HAP-1 (cell line): ENCODE measurements at regions not wholly inside any gene's neighbourhood (a gene's known extent, or its start where the extent isn't known, plus 50 kb on each side); places are given as distances from the start of the nearest gene placed in this dataset.

Experiments used
- DNase-seq, 2 experiments: peaks; one replicate each; pipeline ENCODE4 v3.0.0-alpha.2; 2016 to 2020; ENCODE audit warnings: low spot score in 2 of 2
- H3K27me3 ChIP-seq: fragments of 250-450 bp; sonication (Bioruptor Pico); 2 replicates; pipeline ENCODE4 v1.5.1; 2020; ENCODE audit warnings: low read depth, mild to moderate bottlenecking, moderate library complexity
- H3K36me3 ChIP-seq: fragments of 250-450 bp; sonication (Bioruptor Pico); replicated peaks from 2 replicates; pipeline ENCODE4 v1.5.1; 2020; ENCODE audit warnings: mild to moderate bottlenecking
- H3K4me1 ChIP-seq: fragments of 250-450 bp; sonication (Bioruptor Pico); 2 replicates; pipeline ENCODE4 v1.5.1; 2020; ENCODE audit warnings: mild to moderate bottlenecking
- H3K4me3 ChIP-seq: fragments of 250-450 bp; sonication (Bioruptor Pico); 2 replicates; pipeline ENCODE4 v1.5.1; 2020; ENCODE audit warnings: mild to moderate bottlenecking, moderate library complexity
- H3K9me3 ChIP-seq: fragments of 250-450 bp; sonication (Bioruptor Pico); 2 replicates; pipeline ENCODE4 v1.5.1; 2020; ENCODE audit warnings: mild to moderate bottlenecking, moderate library complexity
- in situ Hi-C: fragments of 300-500 bp; cut with MboI; formaldehyde crosslinking; loops from 3 replicates; pipeline ENCODE4 v1.14.3; 2020; ENCODE audit warnings: low sequenced_read_pairs, inconsistent platforms, mixed read lengths

- Histone ChIP-seq H3K4me3 (no peak overlapping the region), H3K36me3 (no peaks in the 10 kb centered on the region), H3K4me1 (no peaks in the 10 kb centered on the region), H3K9me3 (no peaks in the 10 kb centered on the region), H3K27me3 (no peaks in the 10 kb centered on the region)
- no peak for DNase-seq
- in situ Hi-C loops: no loop called here
These were observed 118.5 kb downstream of the EN1 start for GRCh38 chr2:118728984-118729383.

GRCh38 chr2:118726821-118727220, 120.6 kb downstream of the EN1 start:
- Histone ChIP-seq H3K27me3 (no peaks in the 10 kb centered on the region), H3K9me3 (no peaks in the 10 kb centered on the region), H3K4me3 (no peak overlapping the region), H3K4me1 (no peaks in the 10 kb centered on the region), H3K36me3 (no peaks in the 10 kb centered on the region)
- in situ Hi-C loops: no loop called here
- no peak for DNase-seq

- in situ Hi-C loops: no loop called here
- H3K27me3 ChIP-seq: no peaks in the 10 kb centered on the region
- DNase-seq: no peak
- no peak overlapping the region for H3K4me3 ChIP-seq
- H3K36me3 ChIP-seq: no peaks in the 10 kb centered on the region
- H3K4me1 ChIP-seq: no peaks in the 10 kb centered on the region
- no peaks in the 10 kb centered on the region for H3K9me3 ChIP-seq
These were observed 124.1 kb downstream of the EN1 start for GRCh38 chr2:118723394-118723793.

GRCh38 chr2:118722976-118723375, 124.5 kb downstream of the EN1 start:
- in situ Hi-C loops: no loop called here
- Histone ChIP-seq H3K4me1 (no peaks in the 10 kb centered on the region), H3K9me3 (no peaks in the 10 kb centered on the region), H3K36me3 (no peaks in the 10 kb centered on the region), H3K4me3 (no peak overlapping the region), H3K27me3 (no peaks in the 10 kb centered on the region)
- no peak for DNase-seq

GRCh38 chr2:118721817-118722551, 125.5 kb downstream of the EN1 start:
- Histone ChIP-seq H3K4me1 (no peaks in the 10 kb centered on the region), H3K27me3 (no peaks in the 10 kb centered on the region), H3K4me3 (no peak overlapping the region), H3K36me3 (no peaks in the 10 kb centered on the region), H3K9me3 (no peaks in the 10 kb centered on the region)
- in situ Hi-C loops: no loop called here
- DNase-seq: no peak

- Histone ChIP-seq H3K9me3 (no peaks in the 10 kb centered on the region), H3K4me3 (no peak overlapping the region), H3K36me3 (no peaks in the 10 kb centered on the region), H3K4me1 (no peaks in the 10 kb centered on the region), H3K27me3 (no peaks in the 10 kb centered on the region)
- in situ Hi-C loops: no loop called here
- no peak for DNase-seq
These were observed 126.6 kb downstream of the EN1 start for GRCh38 chr2:118720866-118721265.

GRCh38 chr2:118718921-118719320, 128.5 kb downstream of the EN1 start:
- in situ Hi-C loops: no loop called here
- no peaks in the 10 kb centered on the region for H3K36me3 ChIP-seq
- no peak for DNase-seq
- no peak overlapping the region for H3K4me3 ChIP-seq
- no peaks in the 10 kb centered on the region for H3K9me3 ChIP-seq
- no peaks in the 10 kb centered on the region for H3K4me1 ChIP-seq
- H3K27me3 ChIP-seq: no peaks in the 10 kb centered on the region

- no peaks in the 10 kb centered on the region for H3K27me3 ChIP-seq
- in situ Hi-C loops: no loop called here
- no peaks in the 10 kb centered on the region for H3K4me1 ChIP-seq
- H3K36me3 ChIP-seq: no peaks in the 10 kb centered on the region
- no peak overlapping the region for H3K4me3 ChIP-seq
- no peak for DNase-seq
- no peaks in the 10 kb centered on the region for H3K9me3 ChIP-seq
These were observed 131.3 kb downstream of the EN1 start for GRCh38 chr2:118716102-118716501.

GRCh38 chr2:118714118-118714517, 133.3 kb downstream of the EN1 start:
- H3K4me3 ChIP-seq: no peak overlapping the region
- H3K36me3 ChIP-seq: no peaks in the 10 kb centered on the region
- no peaks in the 10 kb centered on the region for H3K4me1 ChIP-seq
- no peak for DNase-seq
- no peaks in the 10 kb centered on the region for H3K27me3 ChIP-seq
- in situ Hi-C loops: no loop called here
- H3K9me3 ChIP-seq: no peaks in the 10 kb centered on the region

GRCh38 chr2:118711603-118712002, 135.8 kb downstream of the EN1 start:
- Histone ChIP-seq H3K9me3 (no peaks in the 10 kb centered on the region), H3K36me3 (no peaks in the 10 kb centered on the region), H3K4me3 (no peak overlapping the region), H3K27me3 (no peaks in the 10 kb centered on the region), H3K4me1 (no peaks in the 10 kb centered on the region)
- DNase-seq: no peak
- in situ Hi-C loops: no loop called here

- H3K27me3 ChIP-seq: no peaks in the 10 kb centered on the region
- H3K4me3 ChIP-seq: no peak overlapping the region
- H3K36me3 ChIP-seq: no peaks in the 10 kb centered on the region
- DNase-seq: no peak
- in situ Hi-C loops: no loop called here
- no peaks in the 10 kb centered on the region for H3K4me1 ChIP-seq
- no peaks in the 10 kb centered on the region for H3K9me3 ChIP-seq
These were observed 137.0 kb downstream of the EN1 start for GRCh38 chr2:118710481-118710880.

- Histone ChIP-seq H3K9me3 (no peaks in the 10 kb centered on the region), H3K4me3 (no peak overlapping the region), H3K36me3 (no peaks in the 10 kb centered on the region), H3K27me3 (no peaks in the 10 kb centered on the region), H3K4me1 (no peaks in the 10 kb centered on the region)
- in situ Hi-C loops: no loop called here
- no peak for DNase-seq
These were observed 137.7 kb downstream of the EN1 start for GRCh38 chr2:118709786-118710185.

- no peak for DNase-seq
- Histone ChIP-seq H3K4me3 (no peak overlapping the region), H3K27me3 (no peaks in the 10 kb centered on the region), H3K4me1 (no peaks in the 10 kb centered on the region), H3K36me3 (no peaks in the 10 kb centered on the region), H3K9me3 (no peaks in the 10 kb centered on the region)
- in situ Hi-C loops: no loop called here
These were observed 140.6 kb downstream of the EN1 start for GRCh38 chr2:118706844-118707243.

- no peaks in the 10 kb centered on the region for H3K27me3 ChIP-seq
- H3K4me3 ChIP-seq: no peak overlapping the region
- no peaks in the 10 kb centered on the region for H3K9me3 ChIP-seq
- in situ Hi-C loops: no loop called here
- DNase-seq: no peak
- H3K4me1 ChIP-seq: no peaks in the 10 kb centered on the region
- H3K36me3 ChIP-seq: no peaks in the 10 kb centered on the region
These were observed 141.1 kb downstream of the EN1 start for GRCh38 chr2:118706371-118706770.

GRCh38 chr2:118705032-118705431, 142.4 kb downstream of the EN1 start:
- Histone ChIP-seq H3K9me3 (no peaks in the 10 kb centered on the region), H3K4me3 (no peak overlapping the region), H3K4me1 (no peaks in the 10 kb centered on the region), H3K27me3 (no peaks in the 10 kb centered on the region), H3K36me3 (no peaks in the 10 kb centered on the region)
- in situ Hi-C loops: no loop called here
- DNase-seq: no peak
